ENCODE measurements at regions not wholly inside any gene's neighbourhood (a gene's known extent, or its start where the extent isn't known, plus 50 kb on each side); places are given as distances from the start of the nearest gene placed in this dataset.

DNA sequence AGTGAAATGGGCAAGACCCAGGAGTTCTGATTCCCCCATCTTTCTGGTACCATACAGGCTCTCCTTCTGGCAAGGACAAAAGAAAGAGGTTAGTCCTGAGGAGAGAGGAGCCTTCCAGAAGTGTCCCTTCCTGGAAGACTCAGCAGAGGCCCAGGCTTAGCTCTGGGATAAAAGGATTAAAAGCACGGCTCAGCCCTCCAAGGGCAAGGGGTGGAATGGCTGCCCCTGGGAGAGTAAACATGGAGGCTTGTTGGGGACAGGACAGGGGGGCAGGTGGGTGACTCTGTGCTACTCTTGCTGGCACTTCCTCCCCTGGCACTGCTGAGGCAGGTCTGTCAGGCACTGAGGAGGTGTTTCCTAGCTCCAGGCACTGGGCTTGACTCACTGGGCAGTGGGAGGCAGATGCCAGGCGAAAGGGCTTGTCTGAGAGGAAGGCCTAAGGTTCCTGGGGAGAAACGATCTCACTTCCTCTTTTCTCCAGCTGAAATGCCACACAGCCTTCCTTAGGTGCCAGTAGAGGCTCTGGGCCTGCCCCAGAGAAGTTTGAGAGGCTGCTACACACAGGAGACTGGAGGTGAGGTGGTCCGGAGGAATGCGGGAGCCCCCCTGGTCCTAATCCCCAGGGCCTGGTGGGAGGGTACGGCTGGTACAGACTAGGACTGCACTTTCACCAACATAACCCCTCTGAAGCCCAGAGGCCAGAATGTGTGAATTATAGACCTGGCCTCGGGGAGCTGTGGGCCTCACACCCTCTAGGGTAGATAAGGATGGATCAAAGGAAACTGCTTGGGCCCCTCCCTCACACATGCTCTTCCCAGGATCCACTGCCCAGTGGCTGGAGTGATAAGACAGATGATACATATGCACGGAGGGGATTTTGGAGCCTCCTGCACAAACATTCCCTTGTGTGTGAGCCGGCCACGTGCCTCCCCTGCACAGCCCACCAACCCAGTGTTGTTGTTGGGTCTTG lies 63.2 kb upstream of the PODXL start:
- no peak for DNase-seq (ENCODE audit: low spot score)

DNA sequence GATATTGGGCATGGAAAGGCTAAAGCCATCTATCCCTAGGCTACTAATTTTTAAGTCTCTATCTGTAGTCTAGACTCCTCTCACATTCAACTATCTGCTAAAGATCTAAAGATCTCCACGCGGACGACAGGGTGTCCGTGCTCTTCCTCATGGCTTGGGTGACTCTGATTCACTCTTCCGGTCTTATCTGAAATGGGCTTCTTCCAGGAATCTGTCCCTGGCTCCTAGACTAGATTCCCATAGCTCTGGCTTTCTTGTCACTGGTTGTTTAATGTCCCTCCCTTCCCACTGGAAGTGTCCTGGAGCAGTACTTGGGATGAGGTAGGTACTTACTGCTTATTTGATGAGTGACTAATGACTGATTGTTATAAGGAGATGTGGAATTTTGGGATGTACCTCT lies 62.0 kb upstream of the PODXL start:
- no peak for DNase-seq (ENCODE audit: low spot score)

DNA sequence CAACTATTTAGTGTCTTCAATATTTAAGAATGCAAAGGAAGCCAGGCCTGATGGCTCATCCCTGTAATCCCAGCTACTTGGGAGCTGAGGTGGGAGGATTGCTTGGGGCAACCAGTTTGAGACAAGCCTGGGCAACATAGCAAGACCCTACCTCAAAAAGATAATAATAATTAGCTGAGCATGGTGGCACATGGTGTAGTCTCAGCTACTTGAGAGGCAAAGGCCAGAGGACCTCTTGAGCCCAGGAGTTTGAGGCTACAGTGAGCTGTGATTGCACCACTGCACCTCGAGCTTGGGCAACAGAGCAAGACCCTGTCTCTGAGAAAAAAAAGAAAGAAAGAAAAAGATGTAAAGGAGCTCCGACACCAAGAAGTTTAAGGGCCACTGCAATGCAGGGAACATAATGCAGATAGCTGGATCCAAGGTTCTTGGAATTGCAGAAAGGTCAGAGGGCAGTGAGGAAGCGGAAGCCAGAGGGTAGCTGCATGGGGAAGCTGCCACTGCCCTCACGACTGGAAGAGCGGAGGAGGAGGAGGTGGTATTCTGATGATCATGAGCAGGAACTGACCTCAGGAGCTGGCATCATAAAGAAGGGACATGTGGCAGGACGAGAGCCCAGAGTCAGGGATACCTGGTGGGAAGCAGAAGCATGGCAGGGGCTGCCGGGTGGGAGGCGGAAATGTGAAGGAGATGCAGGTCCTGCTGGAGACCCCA lies 60.2 kb upstream of the PODXL start:
- DNase-seq (ENCODE audit: low spot score) = no peak

DNA sequence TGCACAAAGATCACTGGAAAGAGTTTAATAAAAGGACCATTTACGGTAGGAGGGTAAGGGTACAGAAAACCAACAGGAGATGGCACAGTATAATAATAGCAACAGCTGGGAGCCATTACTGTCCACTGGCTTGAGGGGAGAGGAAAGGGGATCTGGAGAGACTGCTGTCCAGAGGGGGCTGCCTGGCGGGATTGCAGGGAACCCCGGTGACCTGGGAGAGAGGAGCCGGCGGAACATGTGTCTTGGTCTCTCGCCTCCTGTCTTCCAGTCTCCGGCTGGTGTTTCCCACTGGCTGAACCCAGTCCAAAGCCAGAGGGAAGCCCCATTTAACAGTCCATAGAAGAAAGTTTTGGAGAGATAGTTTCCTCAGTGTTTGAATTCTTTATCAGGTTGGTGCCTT lies 57.5 kb upstream of the PODXL start:
- no peak for DNase-seq (ENCODE audit: low spot score)

DNA sequence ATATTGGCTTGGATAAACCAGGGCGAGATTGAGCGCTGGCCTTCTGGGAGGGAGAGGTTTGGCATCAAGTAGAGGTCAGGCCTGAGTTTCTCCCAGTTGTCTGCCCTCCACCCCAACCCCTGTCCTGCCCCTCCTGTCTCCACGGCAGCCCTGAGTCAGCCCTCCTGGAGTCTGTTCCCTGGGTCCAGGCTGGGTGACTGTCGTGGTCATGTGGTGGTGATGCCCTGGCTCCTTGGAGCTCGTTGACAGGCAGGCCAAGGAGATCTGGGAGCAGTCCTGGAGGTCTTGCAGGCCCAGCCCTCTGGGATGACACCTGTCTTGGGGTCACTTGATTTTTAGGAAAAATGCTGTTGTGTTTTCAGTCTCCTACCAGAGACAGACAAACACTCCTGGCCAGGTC lies 53.6 kb upstream of the PODXL start:
- no peak for DNase-seq (ENCODE audit: low spot score)

DNA sequence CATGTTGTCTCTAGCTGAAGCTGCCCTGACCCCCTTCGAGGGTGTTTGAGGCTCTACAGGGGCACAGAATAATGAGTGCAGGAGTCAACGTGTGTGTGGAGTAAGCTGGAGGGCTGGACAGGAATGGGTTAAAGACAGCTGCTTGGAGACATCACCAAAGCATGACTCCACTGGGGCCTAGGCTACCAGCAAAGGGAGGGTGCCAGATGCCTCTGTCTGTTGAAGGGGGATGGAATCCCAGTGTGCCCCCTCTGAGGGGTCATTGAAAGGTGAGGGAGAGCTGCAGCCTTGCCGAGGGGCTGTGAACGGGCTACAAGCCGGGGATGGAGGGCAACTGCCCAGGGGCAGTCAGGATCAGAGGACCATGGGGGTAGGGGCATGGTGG lies 51.7 kb upstream of the PODXL start:
- peak; percentile 77 for DNase-seq (ENCODE audit: low spot score)

DNA sequence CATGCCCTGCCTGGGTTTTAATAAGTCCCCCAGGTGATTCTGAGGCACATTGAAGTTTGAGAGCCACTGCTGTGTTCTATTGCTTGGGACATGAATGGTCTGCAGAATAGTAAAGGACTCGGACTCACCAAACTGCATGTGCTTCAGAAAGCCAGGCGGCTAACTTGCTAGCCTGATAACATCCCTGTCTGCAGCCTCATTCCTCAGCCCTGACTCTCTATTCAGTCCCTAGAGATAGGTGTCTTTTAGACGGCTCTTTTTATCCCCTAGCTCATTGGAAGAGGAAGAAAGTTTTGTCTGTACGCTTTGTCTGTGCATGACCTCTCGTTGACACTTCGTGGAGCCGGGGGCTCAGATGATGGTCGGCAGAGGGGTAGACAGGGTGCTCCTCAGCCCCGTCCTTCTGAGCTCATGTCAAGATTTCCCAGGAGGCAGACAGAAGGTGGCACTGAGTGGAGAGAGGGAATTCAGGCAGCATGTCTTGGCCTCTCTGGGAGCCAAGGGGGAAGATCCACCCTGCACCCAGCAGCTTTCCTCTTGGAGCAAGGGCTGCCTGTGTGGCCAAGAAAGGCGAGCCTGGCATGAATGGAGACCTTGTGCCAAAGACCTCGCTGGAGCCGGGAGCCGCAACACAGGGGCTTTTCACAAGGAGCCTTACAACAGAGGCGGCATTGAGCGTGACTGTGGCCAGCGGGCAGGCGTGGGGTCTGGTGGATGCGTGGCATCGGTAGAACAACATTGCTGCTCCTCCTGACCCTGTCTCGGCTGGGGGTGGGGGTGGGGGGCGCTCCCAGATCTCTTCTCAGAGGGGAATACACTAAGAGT lies 51.1 kb upstream of the PODXL start:
- no peak for DNase-seq (ENCODE audit: low spot score)

DNA sequence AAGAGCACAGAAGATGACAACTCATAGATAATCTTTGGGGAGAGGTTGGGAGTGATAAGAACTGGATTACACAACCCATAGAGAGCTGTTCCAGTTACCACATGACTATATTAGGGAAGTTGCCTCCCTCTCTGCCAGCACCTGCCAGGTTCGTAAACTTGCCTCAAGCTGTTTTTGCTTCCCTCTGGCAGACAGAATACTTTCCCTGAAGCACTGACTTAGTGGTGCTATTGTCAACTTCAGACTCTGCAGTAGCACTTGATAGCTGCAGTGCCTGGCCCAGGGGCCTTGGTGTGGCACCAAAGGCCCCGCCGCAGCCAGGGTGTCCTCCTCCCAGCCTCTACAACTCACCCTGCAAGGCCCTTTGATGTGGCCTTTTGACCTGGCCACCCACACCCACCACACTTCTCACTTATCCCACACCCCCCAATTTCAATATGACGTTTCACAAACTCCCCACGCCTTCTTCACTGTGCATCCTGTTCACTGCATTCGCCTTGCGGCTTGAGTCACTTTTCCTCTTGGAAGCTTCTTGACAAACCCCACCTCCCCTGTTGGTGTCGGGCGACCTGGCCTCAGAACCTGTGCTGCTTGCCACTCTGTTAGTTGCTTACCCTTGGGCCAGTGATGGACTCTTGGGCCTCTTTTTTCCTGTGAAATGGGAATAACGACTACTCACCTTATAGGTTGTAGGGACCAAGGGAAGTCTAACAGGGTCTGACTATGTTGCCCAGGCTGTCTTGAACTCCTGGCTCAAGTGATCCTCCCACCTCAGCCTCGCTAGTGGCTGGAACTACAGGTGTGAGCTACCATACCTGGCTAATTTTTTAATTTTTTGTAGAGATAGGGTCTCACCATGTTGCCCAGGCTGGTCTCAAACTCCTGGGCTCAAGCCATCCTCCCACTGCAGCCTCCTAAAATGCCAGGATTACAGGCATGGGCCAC lies 50.2 kb upstream of the PODXL start:
- DNase-seq (ENCODE audit: low spot score) = no peak

Small RNAs in the stretch of these regions (small RNA-seq; reads per million reads assigned to genes)
- 0 reads per million in 2 experiments for gene AC009518.3
